SKM-1 (cell line): ENCODE measurements at regions not wholly inside any gene's neighbourhood (a gene's known extent, or its start where the extent isn't known, plus 50 kb on each side); places are given as distances from the start of the nearest gene placed in this dataset.

Experiments used
- DNase-seq: peaks from one replicate; lab custom pipeline; 2025; ENCODE audit not compliant: unreplicated experiment; lab: John Stamatoyannopoulos, UW

- DNase-seq: no peak
Observed at GRCh38 chr3:189455009-189455408, 176.2 kb upstream of the TP63 start.

GRCh38 chr3:189455641-189456417 is 175.4 kb upstream of the TP63 start:
- no peak for DNase-seq

GRCh38 chr3:189457201-189457607 is 174.0 kb upstream of the TP63 start:
- no peak for DNase-seq

- DNase-seq: no peak
Observed at GRCh38 chr3:189457631-189458412, 173.4 kb upstream of the TP63 start.

GRCh38 chr3:189458528-189458927 is 172.7 kb upstream of the TP63 start:
- no peak for DNase-seq

GRCh38 chr3:189459231-189459630 is 172.0 kb upstream of the TP63 start:
- DNase-seq: no peak

- no peak for DNase-seq
Observed at GRCh38 chr3:189460511-189460910, 170.7 kb upstream of the TP63 start.

- DNase-seq: no peak
Observed at GRCh38 chr3:189464799-189465198, 166.4 kb upstream of the TP63 start.

GRCh38 chr3:189466004-189466403 is 165.2 kb upstream of the TP63 start:
- no peak for DNase-seq

- no peak for DNase-seq
Observed at GRCh38 chr3:189467451-189467850, 163.7 kb upstream of the TP63 start.

GRCh38 chr3:189474944-189475343 is 156.2 kb upstream of the TP63 start:
- DNase-seq: no peak

GRCh38 chr3:189477614-189478013 is 153.6 kb upstream of the TP63 start:
- DNase-seq: no peak

- no peak for DNase-seq
Observed at GRCh38 chr3:189486556-189486955, 144.6 kb upstream of the TP63 start.

- DNase-seq: no peak
Observed at GRCh38 chr3:189488241-189488767, 142.9 kb upstream of the TP63 start.

- no peak for DNase-seq
Observed at GRCh38 chr3:189490337-189490736, 140.9 kb upstream of the TP63 start.

- DNase-seq: no peak
Observed at GRCh38 chr3:189490749-189491148, 140.4 kb upstream of the TP63 start.

GRCh38 chr3:189491831-189492230 is 139.4 kb upstream of the TP63 start:
- no peak for DNase-seq

GRCh38 chr3:189493271-189493670 is 137.9 kb upstream of the TP63 start:
- no peak for DNase-seq

- no peak for DNase-seq
Observed at GRCh38 chr3:189494632-189495031, 136.6 kb upstream of the TP63 start.

GRCh38 chr3:189496375-189497138 is 134.6 kb upstream of the TP63 start:
- DNase-seq: no peak

- DNase-seq: no peak
Observed at GRCh38 chr3:189498995-189499704, 132.0 kb upstream of the TP63 start.
